ENCODE measurements at regions not wholly inside any gene's neighbourhood (a gene's known extent, or its start where the extent isn't known, plus 50 kb on each side); places are given as distances from the start of the nearest gene placed in this dataset.

DNA sequence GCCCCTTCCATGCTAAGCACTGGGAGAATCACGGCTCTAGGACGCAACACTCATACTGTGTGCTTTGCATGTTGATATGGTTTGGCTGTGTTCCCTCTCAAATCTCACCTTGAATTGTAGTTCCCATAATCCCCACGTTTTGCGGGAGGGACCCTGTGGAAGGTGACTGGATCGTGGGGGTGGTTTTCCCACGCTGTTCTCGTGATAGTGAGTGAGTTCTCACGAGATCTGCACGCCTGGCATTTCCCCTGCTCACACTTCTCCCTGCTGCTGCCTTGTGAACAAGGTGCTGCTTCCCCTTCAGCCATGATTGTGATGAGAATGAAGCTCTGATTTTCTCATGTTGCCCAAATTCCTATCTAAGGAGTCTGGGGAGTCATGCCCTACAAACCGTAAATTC is 53.0 kb upstream of the ADGRA1 start:
- TF ChIP-seq POLR2A (IDR thresholded peaks at IDR 0.05), result no peak
- TF ChIP-seq, protein P1, sequence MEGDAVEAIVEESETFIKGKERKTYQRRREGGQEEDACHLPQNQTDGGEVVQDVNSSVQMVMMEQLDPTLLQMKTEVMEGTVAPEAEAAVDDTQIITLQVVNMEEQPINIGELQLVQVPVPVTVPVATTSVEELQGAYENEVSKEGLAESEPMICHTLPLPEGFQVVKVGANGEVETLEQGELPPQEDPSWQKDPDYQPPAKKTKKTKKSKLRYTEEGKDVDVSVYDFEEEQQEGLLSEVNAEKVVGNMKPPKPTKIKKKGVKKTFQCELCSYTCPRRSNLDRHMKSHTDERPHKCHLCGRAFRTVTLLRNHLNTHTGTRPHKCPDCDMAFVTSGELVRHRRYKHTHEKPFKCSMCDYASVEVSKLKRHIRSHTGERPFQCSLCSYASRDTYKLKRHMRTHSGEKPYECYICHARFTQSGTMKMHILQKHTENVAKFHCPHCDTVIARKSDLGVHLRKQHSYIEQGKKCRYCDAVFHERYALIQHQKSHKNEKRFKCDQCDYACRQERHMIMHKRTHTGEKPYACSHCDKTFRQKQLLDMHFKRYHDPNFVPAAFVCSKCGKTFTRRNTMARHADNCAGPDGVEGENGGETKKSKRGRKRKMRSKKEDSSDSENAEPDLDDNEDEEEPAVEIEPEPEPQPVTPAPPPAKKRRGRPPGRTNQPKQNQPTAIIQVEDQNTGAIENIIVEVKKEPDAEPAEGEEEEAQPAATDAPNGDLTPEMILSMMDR (IDR thresholded peaks at IDR 0.05), result no peak
- no peak for TF ChIP-seq EP300 (IDR thresholded peaks at IDR 0.05)
